Breast epithelium (tissue), 3 donors: ENCODE measurements at regions not wholly inside any gene's neighbourhood (a gene's known extent, or its start where the extent isn't known, plus 50 kb on each side); places are given as distances from the start of the nearest gene placed in this dataset.

Experiments used
- CTCF ChIP-seq, 3 donors: fragments of 450-650 bp; IDR thresholded peaks; one replicate each; pipeline ENCODE4 v1.5.1; 2016 to 2017; ENCODE audit warnings: antibody characterized with exemption in 3 of 3, mild to moderate bottlenecking in 3 of 3, moderate library complexity in 3 of 3
- POLR2A ChIP-seq: fragments of 450-650 bp; IDR thresholded peaks from one replicate; pipeline ENCODE4 v1.6.1; 2016; ENCODE audit warnings: antibody characterized with exemption, mild to moderate bottlenecking, moderate library complexity
- POLR2AphosphoS5 ChIP-seq, 3 donors: sonication (generic); formaldehyde crosslinking; IDR thresholded peaks; one replicate each; pipeline ENCODE4 v1.6.1; 2017; ENCODE audit warnings: antibody characterized with exemption in 3 of 3

DNA sequence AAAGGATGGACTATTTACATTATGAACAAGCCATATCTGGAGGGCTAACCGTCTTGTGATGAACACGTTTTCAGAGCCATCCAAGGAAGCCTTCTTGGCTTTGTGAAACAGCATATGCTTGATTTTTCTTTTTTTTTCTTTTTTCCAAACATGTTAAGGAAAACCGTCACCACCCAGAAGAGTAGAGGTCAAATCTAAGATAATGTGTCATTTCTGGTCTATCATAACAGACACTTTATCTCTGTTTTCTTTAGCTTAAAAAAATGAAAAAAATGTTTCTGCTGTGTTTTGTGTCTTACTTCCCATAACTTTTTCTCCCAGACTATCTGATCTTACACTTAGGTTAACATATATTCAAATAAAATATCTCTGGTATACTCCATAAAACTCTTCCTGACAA is 76.1 kb upstream of the DGKB start:
- TF ChIP-seq CTCF (IDR thresholded peaks at IDR 0.05) (no peak), POLR2A (no peak), POLR2AphosphoS5 (IDR thresholded peaks at IDR 0.05) (no peak)
